ENCODE measurements at regions not wholly inside any gene's neighbourhood (a gene's known extent, or its start where the extent isn't known, plus 50 kb on each side); places are given as distances from the start of the nearest gene placed in this dataset.

- H3K27me3 ChIP-seq (ENCODE audit: control insufficient read depth, insufficient read depth, low read length) = no peaks in the 10 kb centered on the region
- TF ChIP-seq, protein P1, sequence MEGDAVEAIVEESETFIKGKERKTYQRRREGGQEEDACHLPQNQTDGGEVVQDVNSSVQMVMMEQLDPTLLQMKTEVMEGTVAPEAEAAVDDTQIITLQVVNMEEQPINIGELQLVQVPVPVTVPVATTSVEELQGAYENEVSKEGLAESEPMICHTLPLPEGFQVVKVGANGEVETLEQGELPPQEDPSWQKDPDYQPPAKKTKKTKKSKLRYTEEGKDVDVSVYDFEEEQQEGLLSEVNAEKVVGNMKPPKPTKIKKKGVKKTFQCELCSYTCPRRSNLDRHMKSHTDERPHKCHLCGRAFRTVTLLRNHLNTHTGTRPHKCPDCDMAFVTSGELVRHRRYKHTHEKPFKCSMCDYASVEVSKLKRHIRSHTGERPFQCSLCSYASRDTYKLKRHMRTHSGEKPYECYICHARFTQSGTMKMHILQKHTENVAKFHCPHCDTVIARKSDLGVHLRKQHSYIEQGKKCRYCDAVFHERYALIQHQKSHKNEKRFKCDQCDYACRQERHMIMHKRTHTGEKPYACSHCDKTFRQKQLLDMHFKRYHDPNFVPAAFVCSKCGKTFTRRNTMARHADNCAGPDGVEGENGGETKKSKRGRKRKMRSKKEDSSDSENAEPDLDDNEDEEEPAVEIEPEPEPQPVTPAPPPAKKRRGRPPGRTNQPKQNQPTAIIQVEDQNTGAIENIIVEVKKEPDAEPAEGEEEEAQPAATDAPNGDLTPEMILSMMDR (IDR thresholded peaks at IDR 0.05; ENCODE audit: insufficient read depth, low read length, severe bottlenecking) = no peak
- H3K36me3 ChIP-seq (ENCODE audit: control insufficient read depth, insufficient read depth, low read length) = no peaks in the 10 kb centered on the region
- FAIRE-seq (no peak), DNase-seq (ENCODE audit: low read depth) (no peak)
- H3K4me3 ChIP-seq (ENCODE audit: low read depth, low read length) = no peak overlapping the region
Measured at GRCh38 chr6:147750413-147750812, 241.9 kb downstream of the SAMD5 start.

DNA sequence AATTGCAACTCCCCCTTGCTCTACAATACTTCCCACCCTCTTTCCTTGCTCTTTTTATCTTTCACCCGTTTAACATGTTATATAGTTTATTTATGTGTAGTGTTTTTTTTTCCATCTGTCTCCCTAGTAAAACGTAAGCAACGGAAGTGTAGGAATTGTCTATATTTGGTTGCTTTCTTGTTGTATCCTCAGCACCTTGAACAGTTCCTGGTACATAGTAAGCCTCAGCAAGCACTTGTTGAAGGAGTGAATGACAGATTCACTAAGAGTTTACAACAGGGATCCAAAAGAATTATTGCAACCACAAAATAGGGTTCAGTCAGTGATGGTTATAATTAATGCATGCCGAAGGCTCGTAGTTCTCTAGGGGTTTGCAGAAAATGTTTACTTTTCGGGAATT lies 242.7 kb downstream of the SAMD5 start:
- H3K4me3 ChIP-seq (ENCODE audit: low read depth, low read length) = no peak overlapping the region
- TF ChIP-seq, protein P1 (IDR thresholded peaks at IDR 0.05; ENCODE audit: insufficient read depth, low read length, severe bottlenecking) = no peak
- FAIRE-seq = no peak
- H3K27me3 ChIP-seq (ENCODE audit: control insufficient read depth, insufficient read depth, low read length) = no peaks in the 10 kb centered on the region
- no peak for DNase-seq (ENCODE audit: low read depth)
- no peaks in the 10 kb centered on the region for H3K36me3 ChIP-seq (ENCODE audit: control insufficient read depth, insufficient read depth, low read length)

- Histone ChIP-seq H3K4me3 (ENCODE audit: low read depth, low read length) (no peak overlapping the region), H3K36me3 (ENCODE audit: control insufficient read depth, insufficient read depth, low read length) (no peaks in the 10 kb centered on the region), H3K27me3 (ENCODE audit: control insufficient read depth, insufficient read depth, low read length) (no peaks in the 10 kb centered on the region)
- DNase-seq (ENCODE audit: low read depth) = no peak
- TF ChIP-seq, protein P1 (IDR thresholded peaks at IDR 0.05; ENCODE audit: insufficient read depth, low read length, severe bottlenecking) = no peak
- FAIRE-seq = no peak
Measured at GRCh38 chr6:147752689-147753403, 244.4 kb downstream of the SAMD5 start.

DNA sequence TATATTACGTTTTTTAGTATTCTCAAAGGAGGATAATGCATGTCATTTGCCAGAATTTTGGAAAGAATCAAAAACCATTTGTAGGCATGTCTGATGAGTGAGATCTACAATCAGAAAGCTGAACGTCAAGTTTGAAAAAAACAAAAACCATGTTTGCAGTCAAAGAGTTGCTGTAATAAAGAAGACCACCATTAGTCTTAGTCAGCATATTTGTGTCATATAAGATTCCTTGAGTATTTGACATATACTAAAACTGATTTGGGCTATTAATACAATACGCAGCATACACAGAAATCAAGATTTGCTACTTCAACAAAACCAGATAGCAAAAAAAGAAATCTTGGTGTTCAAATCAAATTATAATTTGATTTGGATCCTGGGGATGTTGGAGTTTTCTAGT lies 247.5 kb downstream of the SAMD5 start:
- Histone ChIP-seq H3K27me3 (ENCODE audit: control insufficient read depth, insufficient read depth, low read length) (no peaks in the 10 kb centered on the region), H3K36me3 (ENCODE audit: control insufficient read depth, insufficient read depth, low read length) (no peaks in the 10 kb centered on the region), H3K4me3 (ENCODE audit: low read depth, low read length) (no peak overlapping the region)
- FAIRE-seq = no peak
- no peak for DNase-seq (ENCODE audit: low read depth)
- TF ChIP-seq, protein P1 (IDR thresholded peaks at IDR 0.05; ENCODE audit: insufficient read depth, low read length, severe bottlenecking) = no peak

GRCh38 chr6:147756891-147757290 lies 248.4 kb downstream of the SAMD5 start:
- Histone ChIP-seq H3K4me3 (ENCODE audit: low read depth, low read length) (no peak overlapping the region), H3K36me3 (ENCODE audit: control insufficient read depth, insufficient read depth, low read length) (no peaks in the 10 kb centered on the region), H3K27me3 (ENCODE audit: control insufficient read depth, insufficient read depth, low read length) (no peaks in the 10 kb centered on the region)
- no peak for FAIRE-seq
- no peak for DNase-seq (ENCODE audit: low read depth)
- TF ChIP-seq, protein P1 (IDR thresholded peaks at IDR 0.05; ENCODE audit: insufficient read depth, low read length, severe bottlenecking) = no peak

DNA sequence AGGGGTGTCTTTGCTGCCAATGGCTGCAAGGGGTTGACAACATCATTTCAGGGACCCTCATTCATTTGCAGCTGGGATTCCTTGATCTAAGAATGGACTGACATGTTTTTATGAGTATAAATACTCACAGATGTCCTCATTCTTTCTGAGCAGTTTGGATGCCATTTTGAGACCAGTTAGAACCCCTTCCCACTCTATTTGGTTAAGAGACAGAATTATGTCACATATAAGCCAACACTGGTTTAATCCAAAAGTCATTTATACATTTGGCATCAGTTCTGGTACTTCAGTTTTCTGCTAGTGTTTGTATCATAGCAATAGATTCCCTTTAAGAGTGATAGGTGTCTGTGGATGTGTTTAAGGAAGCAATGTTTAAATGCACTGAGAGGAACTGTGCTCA lies 248.8 kb downstream of the SAMD5 start:
- Histone ChIP-seq H3K36me3 (ENCODE audit: control insufficient read depth, insufficient read depth, low read length) (no peaks in the 10 kb centered on the region), H3K4me3 (ENCODE audit: low read depth, low read length) (no peak overlapping the region), H3K27me3 (ENCODE audit: control insufficient read depth, insufficient read depth, low read length) (no peaks in the 10 kb centered on the region)
- no peak for DNase-seq (ENCODE audit: low read depth)
- no peak for FAIRE-seq
- TF ChIP-seq, protein P1 (IDR thresholded peaks at IDR 0.05; ENCODE audit: insufficient read depth, low read length, severe bottlenecking) = no peak

All from bronchial epithelial cell (primary cell).